Esophagus muscularis mucosa (tissue), 4 donors: ENCODE measurements at regions not wholly inside any gene's neighbourhood (a gene's known extent, or its start where the extent isn't known, plus 50 kb on each side); places are given as distances from the start of the nearest gene placed in this dataset.

Source experiments
- DNase-seq: peaks from one replicate; pipeline ENCODE4 v3.0.0-alpha.2; 2017; ENCODE audit errors: extremely low spot score
- H3K27ac ChIP-seq, 4 donors: fragments of 200-600 bp; sonication (generic); replicated peaks in 1 of 4; 1 replicate in 3 of 4; 2 replicates in 1 of 4; pipeline ENCODE4 v1.5.1; 2016 to 2019; ENCODE audit warnings: mild to moderate bottlenecking in 1 of 4
- H3K27me3 ChIP-seq, 4 donors: fragments of 200-600 bp; sonication (generic); one replicate each; pipeline versions ENCODE4 v1.5.1 to v1.6.0; 2016 to 2019
- H3K36me3 ChIP-seq, 4 donors: fragments of 200-600 bp; sonication (generic); one replicate each; pipeline ENCODE4 v1.5.1; 2016 to 2019
- H3K4me1 ChIP-seq, 4 donors: fragments of 200-600 bp; sonication (generic); one replicate each; pipeline ENCODE4 v1.5.1; 2016 to 2019
- H3K4me3 ChIP-seq, 4 donors: fragments of 200-600 bp; sonication (generic); 1 replicate in 2 of 4; 2 replicates in 2 of 4; pipeline ENCODE4 v1.5.1; 2016 to 2019; ENCODE audit warnings: mild to moderate bottlenecking in 4 of 4, moderate library complexity in 1 of 4
- H3K9me3 ChIP-seq, 4 donors: fragments of 200-600 bp; sonication (generic); 1 replicate in 3 of 4; 2 replicates in 1 of 4; pipeline ENCODE4 v1.5.1; 2016 to 2019
- CTCF ChIP-seq, 3 experiments: fragments of 200-600 bp in 2 of 3; fragments of 450-650 bp in 1 of 3; sonication (generic) in 2 of 3; IDR thresholded peaks; one replicate each; pipeline ENCODE4 v1.5.1; 2017 to 2019; ENCODE audit warnings: antibody characterized with exemption in 3 of 3, mild to moderate bottlenecking in 2 of 3, moderate library complexity in 1 of 3
- EP300 ChIP-seq: sonication (generic); formaldehyde crosslinking; IDR thresholded peaks from one replicate; pipeline ENCODE4 v1.6.1; 2017; ENCODE audit warnings: antibody characterized with exemption
- POLR2A ChIP-seq: fragments of 450-650 bp; IDR thresholded peaks from one replicate; pipeline ENCODE4 v1.6.1; 2017; ENCODE audit warnings: antibody characterized with exemption, moderate library complexity, mild to moderate bottlenecking, low read depth
- POLR2AphosphoS5 ChIP-seq, 2 donors: sonication (generic); formaldehyde crosslinking; IDR thresholded peaks; one replicate each; pipeline ENCODE4 v1.6.1; 2017; ENCODE audit warnings: antibody characterized with exemption in 2 of 2
- WGBS: methylation state at CpG from one replicate; pipeline ENCODE4 v1.1.5; 2018; 5-methylcytosine and 5-hydroxymethylcytosine counted together
- intact Hi-C: fragments of 100-400 bp; cut with DNase I; formaldehyde crosslinking; loops from one replicate; pipeline ENCODE4 v1.15.1; 2023

- DNase-seq = no peak
- no peak overlapping the region for H3K27ac ChIP-seq
- TF ChIP-seq EP300 = no peak
- TF ChIP-seq CTCF (IDR thresholded peaks at IDR 0.05) = no peak
- TF ChIP-seq POLR2AphosphoS5 (IDR thresholded peaks at IDR 0.05) = no peak
- no peak for TF ChIP-seq POLR2A
These were observed 951.8 kb upstream of the IGFBP7 start for GRCh38 chr4:58061967-58062366.

GRCh38 chr4:58050439-58050838 is 940.3 kb upstream of the IGFBP7 start:
- TF ChIP-seq CTCF (IDR thresholded peaks at IDR 0.05) = no peak
- TF ChIP-seq EP300 = no peak
- TF ChIP-seq POLR2AphosphoS5 (IDR thresholded peaks at IDR 0.05) = no peak
- no peak for TF ChIP-seq POLR2A
- H3K36me3 ChIP-seq = no peaks in the 10 kb centered on the region
- intact Hi-C loops = no loop called here
- no peak overlapping the region for H3K27ac ChIP-seq
- 92% methylated on average over 4 of the region's 4 CpGs for WGBS
- no peaks in the 10 kb centered on the region for H3K4me1 ChIP-seq
- no peak for DNase-seq
- H3K9me3 ChIP-seq = no peaks in the 10 kb centered on the region
- no peaks in the 10 kb centered on the region for H3K27me3 ChIP-seq
- H3K4me3 ChIP-seq = no peak overlapping the region

More at GRCh38 chr4:58061967-58062366, 951.8 kb upstream of the IGFBP7 start:
- Histone ChIP-seq H3K9me3 (no peaks in the 10 kb centered on the region), H3K4me1 (peaks cover 0 to 8% (median 2%) of the 10 kb centered on the region in 4 donors), H3K27me3 (peaks cover 0 to 6% (median 0%) of the 10 kb centered on the region in 4 donors), H3K4me3 (no peak overlapping the region), H3K36me3 (no peaks in the 10 kb centered on the region)
- intact Hi-C loops = no loop called here

- H3K36me3 ChIP-seq = no peaks in the 10 kb centered on the region
- H3K27ac ChIP-seq = no peak overlapping the region
- DNase-seq = no peak
- TF ChIP-seq POLR2AphosphoS5 (IDR thresholded peaks at IDR 0.05) (no peak), CTCF (IDR thresholded peaks at IDR 0.05) (no peak), EP300 (no peak), POLR2A (no peak)
- no peaks in the 10 kb centered on the region for H3K27me3 ChIP-seq
- H3K9me3 ChIP-seq = peaks cover 0 to 4% (median 0%) of the 10 kb centered on the region in 4 donors
- H3K4me3 ChIP-seq = no peak overlapping the region
- intact Hi-C loops = no loop called here
- no peaks in the 10 kb centered on the region for H3K4me1 ChIP-seq
- WGBS = 57% methylated on average over 2 of the region's 2 CpGs
These were observed 938.3 kb upstream of the IGFBP7 start for GRCh38 chr4:58048491-58048890.

GRCh38 chr4:58042176-58042575 is 932.0 kb upstream of the IGFBP7 start:
- no peak for DNase-seq
- Histone ChIP-seq H3K27ac (no peak overlapping the region), H3K4me1 (no peaks in the 10 kb centered on the region), H3K27me3 (no peaks in the 10 kb centered on the region), H3K9me3 (peaks cover 0 to 5% (median 0%) of the 10 kb centered on the region in 4 donors), H3K4me3 (no peak overlapping the region), H3K36me3 (no peaks in the 10 kb centered on the region)
- intact Hi-C loops = no loop called here
- TF ChIP-seq CTCF (IDR thresholded peaks at IDR 0.05) = no peak
- TF ChIP-seq POLR2AphosphoS5 (IDR thresholded peaks at IDR 0.05) = no peak
- no peak for TF ChIP-seq EP300
- TF ChIP-seq POLR2A = no peak
- 100% methylated on average over 1 of the region's 1 CpG for WGBS

GRCh38 chr4:57993944-57994343 is 883.8 kb upstream of the IGFBP7 start:
- TF ChIP-seq POLR2A (no peak), CTCF (IDR thresholded peaks at IDR 0.05) (no peak), POLR2AphosphoS5 (IDR thresholded peaks at IDR 0.05) (no peak), EP300 (no peak)
- peak overlapping the region in 1 of 4 donors; percentile 34 for H3K27ac ChIP-seq
- intact Hi-C loops = no loop called here

More at GRCh38 chr4:57993944-57994343, 883.8 kb upstream of the IGFBP7 start:
- 42% methylated on average over 2 of the region's 2 CpGs for WGBS
- Histone ChIP-seq H3K36me3 (no peaks in the 10 kb centered on the region), H3K9me3 (no peaks in the 10 kb centered on the region), H3K27me3 (no peaks in the 10 kb centered on the region), H3K4me3 (no peak overlapping the region), H3K4me1 (peaks cover 0 to 12% (median 8%) of the 10 kb centered on the region in 4 donors)
- no peak for DNase-seq
